ENCODE measurements at regions not wholly inside any gene's neighbourhood (a gene's known extent, or its start where the extent isn't known, plus 50 kb on each side); places are given as distances from the start of the nearest gene placed in this dataset.

- no peak for DNase-seq (ENCODE audit: low spot score)
Measured at GRCh38 chr16:64409783-64410210, 712.1 kb downstream of the CDH11 start.

GRCh38 chr16:64408699-64409098 is 713.2 kb downstream of the CDH11 start:
- no peak for DNase-seq (ENCODE audit: low spot score)

GRCh38 chr16:64406770-64407181 is 715.1 kb downstream of the CDH11 start:
- DNase-seq (ENCODE audit: low spot score) = no peak

GRCh38 chr16:64403352-64403751 is 718.5 kb downstream of the CDH11 start:
- no peak for DNase-seq (ENCODE audit: low spot score)

- no peak for DNase-seq (ENCODE audit: low spot score)
Measured at GRCh38 chr16:64398793-64399192, 723.1 kb downstream of the CDH11 start.

GRCh38 chr16:64397945-64398508 is 723.8 kb downstream of the CDH11 start:
- no peak for DNase-seq (ENCODE audit: low spot score)

- DNase-seq (ENCODE audit: low spot score) = no peak
Measured at GRCh38 chr16:64397042-64397441, 724.8 kb downstream of the CDH11 start.

- DNase-seq (ENCODE audit: low spot score) = no peak
Measured at GRCh38 chr16:64394061-64394460, 727.8 kb downstream of the CDH11 start.

- no peak for DNase-seq (ENCODE audit: low spot score)
Measured at GRCh38 chr16:64392456-64392855, 729.4 kb downstream of the CDH11 start.

- peak; percentile 2 for DNase-seq (ENCODE audit: low spot score)
Measured at GRCh38 chr16:64391063-64391600, 730.7 kb downstream of the CDH11 start.

GRCh38 chr16:64390102-64390501 is 731.8 kb downstream of the CDH11 start:
- no peak for DNase-seq (ENCODE audit: low spot score)

GRCh38 chr16:64384636-64385035 is 737.2 kb downstream of the CDH11 start:
- DNase-seq (ENCODE audit: low spot score) = no peak

- DNase-seq (ENCODE audit: low spot score) = no peak
Measured at GRCh38 chr16:64381979-64382378, 739.9 kb downstream of the CDH11 start.

- DNase-seq (ENCODE audit: low spot score) = no peak
Measured at GRCh38 chr16:64380751-64381150, 741.1 kb downstream of the CDH11 start.

- DNase-seq (ENCODE audit: low spot score) = no peak
Measured at GRCh38 chr16:64375391-64375980, 746.4 kb downstream of the CDH11 start.

GRCh38 chr16:64370112-64370511 is 751.8 kb downstream of the CDH11 start:
- no peak for DNase-seq (ENCODE audit: low spot score)

GRCh38 chr16:64365448-64365931 is 756.4 kb downstream of the CDH11 start:
- DNase-seq (ENCODE audit: low spot score) = no peak

- no peak for DNase-seq (ENCODE audit: low spot score)
Measured at GRCh38 chr16:64364894-64365293, 757.0 kb downstream of the CDH11 start.

- no peak for DNase-seq (ENCODE audit: low spot score)
Measured at GRCh38 chr16:64364416-64364815, 757.4 kb downstream of the CDH11 start.

- DNase-seq (ENCODE audit: low spot score) = no peak
Measured at GRCh38 chr16:64364016-64364415, 757.8 kb downstream of the CDH11 start.

GRCh38 chr16:64363039-64363438 is 758.8 kb downstream of the CDH11 start:
- DNase-seq (ENCODE audit: low spot score) = no peak

- DNase-seq (ENCODE audit: low spot score) = no peak
Measured at GRCh38 chr16:64362193-64362592, 759.7 kb downstream of the CDH11 start.

- DNase-seq (ENCODE audit: low spot score) = no peak
Measured at GRCh38 chr16:64361753-64362152, 760.1 kb downstream of the CDH11 start.

- no peak for DNase-seq (ENCODE audit: low spot score)
Measured at GRCh38 chr16:64358291-64358690, 763.6 kb downstream of the CDH11 start.
